Mesendoderm (in vitro differentiated cells): ENCODE measurements at regions not wholly inside any gene's neighbourhood (a gene's known extent, or its start where the extent isn't known, plus 50 kb on each side); places are given as distances from the start of the nearest gene placed in this dataset.

Experiments used
- DNase-seq: peaks from one replicate; pipeline ENCODE4 v3.0.0; 2013
- H2AK5ac ChIP-seq: 2 replicates; pipeline ENCODE4 v1.6.1; 2013; ENCODE audit warnings: low read length, inconsistent platforms
- H2BK120ac ChIP-seq: 2 replicates; pipeline ENCODE4 v1.6.1; 2013; ENCODE audit warnings: low read depth, mild to moderate bottlenecking, low read length, moderate library complexity, mixed read lengths
- H2BK15ac ChIP-seq: replicated peaks from 2 replicates; pipeline ENCODE4 v1.6.1; 2013; ENCODE audit warnings: low read depth, mild to moderate bottlenecking, moderate library complexity
- H2BK5ac ChIP-seq: 2 replicates; pipeline ENCODE4 v1.6.1; 2013; ENCODE audit warnings: low read length, inconsistent platforms
- H3K18ac ChIP-seq: 2 replicates; pipeline ENCODE4 v1.6.1; 2013; ENCODE audit warnings: mild to moderate bottlenecking, low read length, mixed read lengths
- H3K23ac ChIP-seq: one replicate; pipeline ENCODE4 v1.6.1; 2013; ENCODE audit warnings: low read length
- H3K27ac ChIP-seq: 2 replicates; pipeline ENCODE4 v1.5.1; 2013; ENCODE audit warnings: low read depth, mild to moderate bottlenecking, inconsistent platforms, low read length, moderate library complexity
- H3K27me3 ChIP-seq: 2 replicates; pipeline ENCODE4 v1.6.1; 2013; ENCODE audit warnings: low read length, control low read depth, mild to moderate bottlenecking, inconsistent platforms; ENCODE audit not compliant: insufficient read depth, poor library complexity
- H3K36me3 ChIP-seq: 2 replicates; pipeline ENCODE4 v1.6.1; 2013; ENCODE audit warnings: low read length, inconsistent platforms; ENCODE audit not compliant: control insufficient read depth, insufficient read depth
- H3K4ac ChIP-seq: one replicate; pipeline ENCODE4 v1.6.1; 2013; ENCODE audit warnings: low read depth, mild to moderate bottlenecking, low read length, moderate library complexity
- H3K4me1 ChIP-seq: 2 replicates; pipeline ENCODE4 v1.6.1; 2013; ENCODE audit warnings: low read depth, low read length, inconsistent platforms; ENCODE audit not compliant: control insufficient read depth
- H3K4me2 ChIP-seq: 2 replicates; pipeline ENCODE4 v1.6.1; 2013; ENCODE audit warnings: low read length
- H3K4me3 ChIP-seq: 2 replicates; pipeline ENCODE4 v1.5.1; 2013; ENCODE audit warnings: mild to moderate bottlenecking, low read length
- H3K56ac ChIP-seq: one replicate; pipeline ENCODE4 v1.6.1; 2013; ENCODE audit warnings: low read length
- H3K79me1 ChIP-seq: 2 replicates; pipeline ENCODE4 v1.6.1; 2013; ENCODE audit warnings: low read length, inconsistent platforms
- H3K79me2 ChIP-seq: 2 replicates; pipeline ENCODE4 v1.6.1; 2013; ENCODE audit warnings: mild to moderate bottlenecking, low read length; ENCODE audit not compliant: control insufficient read depth, insufficient read depth
- H3K9ac ChIP-seq: 2 replicates; pipeline ENCODE4 v1.6.1; 2013; ENCODE audit warnings: low read length, inconsistent platforms
- H4K5ac ChIP-seq: one replicate; pipeline ENCODE4 v1.6.1; 2013; ENCODE audit warnings: low read length
- H4K8ac ChIP-seq: one replicate; pipeline ENCODE4 v1.6.1; 2013; ENCODE audit warnings: low read depth, mild to moderate bottlenecking, control low read depth, low read length, moderate library complexity
- WGBS: extraction: QIAGEN DNeasy Blood & Tissue Kit; methylation state at CpG from one replicate; pipeline ENCODE4 v1.1.7; 2013; ENCODE audit warnings: low lambda C conversion rate, missing lambda C conversion rate; ENCODE audit not compliant: insufficient coverage; ENCODE audit errors: extremely low coverage; 5-methylcytosine and 5-hydroxymethylcytosine counted together

DNA sequence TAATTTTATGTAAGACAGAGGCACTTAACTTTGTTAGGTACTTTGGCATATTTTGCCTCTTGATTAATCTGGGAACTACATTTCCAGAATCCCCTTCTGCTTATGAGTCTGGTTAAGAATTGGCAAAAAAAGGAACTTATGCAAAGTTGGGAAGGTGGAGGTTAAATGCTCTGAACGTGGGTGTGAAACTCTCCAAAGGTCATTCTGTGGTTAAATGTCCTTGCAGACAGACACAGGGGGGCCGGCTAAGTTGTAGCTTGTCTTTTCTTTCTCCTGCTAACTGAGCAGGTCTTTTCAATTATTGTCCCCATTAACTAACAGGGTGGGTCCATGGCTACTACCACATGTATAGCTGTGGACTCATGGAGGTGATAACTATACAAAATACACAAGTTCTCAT lies 248.6 kb upstream of the NOVA1 start:
- no peak overlapping the region for H3K27ac ChIP-seq
- H2BK15ac ChIP-seq = no peak overlapping the region
- no peak overlapping the region for H3K4ac ChIP-seq
- no peaks in the 10 kb centered on the region for H3K36me3 ChIP-seq
- no peak overlapping the region for H4K5ac ChIP-seq
- H2AK5ac ChIP-seq = no peak overlapping the region
- no peaks in the 10 kb centered on the region for H3K27me3 ChIP-seq
- no peak overlapping the region for H2BK120ac ChIP-seq
- H3K79me2 ChIP-seq = no peaks in the 10 kb centered on the region
- no peak overlapping the region for H3K9ac ChIP-seq
- WGBS = no CpG with 5 or more reads among the region's 2 CpGs
- H3K23ac ChIP-seq = no peak overlapping the region
- H4K8ac ChIP-seq = no peak overlapping the region
- H3K79me1 ChIP-seq = no peaks in the 10 kb centered on the region
- H3K4me1 ChIP-seq = no peaks in the 10 kb centered on the region
- no peak for DNase-seq
- no peak overlapping the region for H3K4me2 ChIP-seq
- no peak overlapping the region for H2BK5ac ChIP-seq
- no peak overlapping the region for H3K4me3 ChIP-seq
- no peak overlapping the region for H3K18ac ChIP-seq
- H3K56ac ChIP-seq = no peak overlapping the region

DNA sequence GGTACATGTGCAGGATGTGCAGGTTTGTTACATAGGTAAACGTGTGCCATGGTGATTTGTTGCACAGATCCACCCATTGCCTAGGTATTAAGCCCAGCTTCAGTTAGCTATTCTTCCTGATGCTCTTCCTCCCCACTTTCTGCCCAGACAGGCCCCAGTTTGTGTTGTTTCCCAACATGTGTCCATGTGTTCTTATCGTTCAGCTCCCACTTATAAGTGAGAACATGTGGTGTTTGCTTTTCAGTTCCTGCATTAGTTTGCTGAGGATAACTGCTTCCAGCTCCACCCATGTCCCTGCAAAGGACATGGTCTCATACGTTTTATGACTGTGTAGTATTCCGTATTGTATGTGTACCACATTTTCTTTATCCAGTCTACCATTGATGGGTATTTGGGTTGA lies 251.7 kb upstream of the NOVA1 start:
- Histone ChIP-seq H3K79me2 (no peaks in the 10 kb centered on the region), H3K36me3 (no peaks in the 10 kb centered on the region), H4K5ac (no peak overlapping the region), H3K27ac (no peak overlapping the region), H3K56ac (no peak overlapping the region), H3K4me3 (no peak overlapping the region), H4K8ac (no peak overlapping the region), H3K4me1 (no peaks in the 10 kb centered on the region), H3K79me1 (no peaks in the 10 kb centered on the region), H2BK120ac (no peak overlapping the region), H2BK15ac (no peak overlapping the region), H3K23ac (no peak overlapping the region), H3K9ac (no peak overlapping the region), H2BK5ac (no peak overlapping the region), H2AK5ac (no peak overlapping the region), H3K4me2 (no peak overlapping the region), H3K27me3 (no peaks in the 10 kb centered on the region), H3K18ac (no peak overlapping the region), H3K4ac (no peak overlapping the region)
- WGBS = no CpG with 5 or more reads among the region's 4 CpGs
- DNase-seq = no peak

DNA sequence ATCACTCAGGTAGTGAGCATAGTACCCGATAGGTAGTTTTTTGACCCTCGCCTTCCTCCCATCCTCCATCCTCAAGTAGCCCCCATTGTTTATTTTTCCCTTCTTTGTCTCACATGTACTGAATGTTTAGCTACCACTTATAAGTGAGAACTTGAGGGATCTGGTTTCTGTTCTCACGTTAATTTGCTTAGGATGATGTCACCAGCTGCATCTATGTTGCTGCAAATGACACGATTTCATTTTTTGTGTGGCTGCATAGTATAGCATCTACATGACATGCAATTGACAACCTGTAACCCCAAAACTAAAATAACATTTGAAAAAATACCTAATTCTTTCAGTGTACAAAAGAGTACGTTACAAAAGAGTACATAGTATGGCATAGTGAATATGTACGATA lies 254.0 kb upstream of the NOVA1 start:
- no peak overlapping the region for H3K4ac ChIP-seq
- H3K9ac ChIP-seq = no peak overlapping the region
- no peak overlapping the region for H4K8ac ChIP-seq
- no CpG with 5 or more reads among the region's 6 CpGs for WGBS
- no peak overlapping the region for H3K23ac ChIP-seq
- H3K27me3 ChIP-seq = no peaks in the 10 kb centered on the region
- H3K79me2 ChIP-seq = no peaks in the 10 kb centered on the region
- no peak overlapping the region for H4K5ac ChIP-seq
- H3K27ac ChIP-seq = no peak overlapping the region
- H3K18ac ChIP-seq = no peak overlapping the region
- H2BK15ac ChIP-seq = no peak overlapping the region
- H3K36me3 ChIP-seq = no peaks in the 10 kb centered on the region
- no peak overlapping the region for H2BK5ac ChIP-seq
- H2AK5ac ChIP-seq = no peak overlapping the region
- no peak overlapping the region for H2BK120ac ChIP-seq
- no peak overlapping the region for H3K4me2 ChIP-seq
- H3K56ac ChIP-seq = no peak overlapping the region
- no peaks in the 10 kb centered on the region for H3K4me1 ChIP-seq
- H3K4me3 ChIP-seq = no peak overlapping the region
- DNase-seq = no peak
- H3K79me1 ChIP-seq = no peaks in the 10 kb centered on the region

DNA sequence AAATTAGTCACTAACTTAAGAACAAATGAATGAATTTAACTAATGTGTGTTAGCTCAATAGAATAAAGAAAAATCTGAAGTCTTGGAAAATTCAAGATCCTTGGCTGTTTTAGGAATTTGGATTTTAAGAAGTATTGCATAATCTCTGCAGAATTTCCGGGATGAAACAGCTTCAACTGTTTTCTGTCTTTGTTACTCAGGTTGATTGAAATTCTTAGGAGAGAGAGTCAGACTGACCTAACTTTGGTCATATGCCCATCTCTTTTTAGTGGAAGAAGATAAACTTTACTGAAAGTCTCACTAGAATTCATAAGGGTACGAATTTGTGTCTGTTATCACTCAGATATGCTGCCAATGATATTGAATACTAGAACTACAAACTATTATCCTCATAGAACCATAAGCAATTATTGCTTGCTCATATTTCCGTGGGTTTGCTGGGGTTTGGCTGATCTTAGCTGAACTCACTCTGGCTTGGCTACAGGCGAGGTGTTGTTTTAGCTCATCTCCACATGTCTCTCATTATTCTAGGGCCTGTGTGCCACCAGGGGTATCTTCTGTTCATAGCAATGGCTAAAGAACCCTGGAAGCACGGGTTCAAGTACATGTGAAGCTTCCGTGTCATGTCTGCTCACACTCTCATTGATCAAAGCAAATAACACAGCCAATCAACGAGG lies 257.4 kb upstream of the NOVA1 start:
- H3K4me1 ChIP-seq = no peaks in the 10 kb centered on the region
- H3K27me3 ChIP-seq = no peaks in the 10 kb centered on the region
- no peak overlapping the region for H4K5ac ChIP-seq
- no peaks in the 10 kb centered on the region for H3K79me2 ChIP-seq
- H3K4ac ChIP-seq = no peak overlapping the region
- H3K79me1 ChIP-seq = no peaks in the 10 kb centered on the region
- H2AK5ac ChIP-seq = no peak overlapping the region
- no peak overlapping the region for H3K18ac ChIP-seq
- H3K36me3 ChIP-seq = no peaks in the 10 kb centered on the region
- H2BK120ac ChIP-seq = no peak overlapping the region
- H4K8ac ChIP-seq = no peak overlapping the region
- H3K4me3 ChIP-seq = no peak overlapping the region
- no peak overlapping the region for H3K23ac ChIP-seq
- no peak overlapping the region for H3K56ac ChIP-seq
- H3K4me2 ChIP-seq = no peak overlapping the region
- no peak overlapping the region for H3K27ac ChIP-seq
- H2BK15ac ChIP-seq = no peak overlapping the region
- no peak for DNase-seq
- no CpG with 5 or more reads among the region's 7 CpGs for WGBS
- no peak overlapping the region for H2BK5ac ChIP-seq
- no peak overlapping the region for H3K9ac ChIP-seq

DNA sequence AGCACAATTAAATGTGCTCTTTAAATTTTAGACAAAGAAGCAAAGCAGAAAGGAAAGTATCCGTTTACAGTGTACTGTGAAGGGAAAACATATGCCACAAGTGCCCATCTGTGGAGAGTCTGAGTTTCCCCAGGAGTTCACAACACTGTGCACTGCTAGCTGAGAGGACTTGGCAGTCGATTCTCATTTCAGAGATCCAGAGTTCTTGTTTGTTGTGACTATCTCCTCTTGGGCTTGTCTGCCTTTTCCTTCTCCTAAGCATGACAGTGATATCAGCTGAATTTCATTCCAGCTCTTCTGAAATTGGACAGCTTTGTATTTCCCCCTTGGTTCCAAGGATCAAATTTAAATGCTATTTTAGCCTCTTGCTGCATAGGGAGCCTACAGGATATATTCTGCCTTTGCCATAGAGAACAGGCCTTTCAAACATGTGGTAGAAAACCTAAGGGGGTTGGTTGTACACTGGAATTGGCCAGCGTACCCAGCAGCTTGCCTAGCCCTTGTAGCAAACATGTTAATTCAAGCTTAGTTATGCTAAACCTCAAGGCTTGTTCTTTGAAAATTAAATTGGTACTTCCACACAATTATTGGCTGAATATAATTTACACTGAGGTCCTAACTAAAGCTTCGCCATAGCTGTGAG lies 259.2 kb upstream of the NOVA1 start:
- H3K4me1 ChIP-seq = no peaks in the 10 kb centered on the region
- H2BK5ac ChIP-seq = no peak overlapping the region
- H3K18ac ChIP-seq = no peak overlapping the region
- no peaks in the 10 kb centered on the region for H3K36me3 ChIP-seq
- H2BK15ac ChIP-seq = no peak overlapping the region
- no peak overlapping the region for H3K4me3 ChIP-seq
- no peak for DNase-seq
- no peaks in the 10 kb centered on the region for H3K79me1 ChIP-seq
- H4K5ac ChIP-seq = no peak overlapping the region
- H3K27me3 ChIP-seq = no peaks in the 10 kb centered on the region
- H3K27ac ChIP-seq = no peak overlapping the region
- H3K56ac ChIP-seq = no peak overlapping the region
- no peak overlapping the region for H3K9ac ChIP-seq
- H3K79me2 ChIP-seq = no peaks in the 10 kb centered on the region
- no peak overlapping the region for H2BK120ac ChIP-seq
- no CpG with 5 or more reads among the region's 4 CpGs for WGBS
- H4K8ac ChIP-seq = no peak overlapping the region
- H3K23ac ChIP-seq = no peak overlapping the region
- no peak overlapping the region for H3K4me2 ChIP-seq
- H3K4ac ChIP-seq = no peak overlapping the region
- no peak overlapping the region for H2AK5ac ChIP-seq

DNA sequence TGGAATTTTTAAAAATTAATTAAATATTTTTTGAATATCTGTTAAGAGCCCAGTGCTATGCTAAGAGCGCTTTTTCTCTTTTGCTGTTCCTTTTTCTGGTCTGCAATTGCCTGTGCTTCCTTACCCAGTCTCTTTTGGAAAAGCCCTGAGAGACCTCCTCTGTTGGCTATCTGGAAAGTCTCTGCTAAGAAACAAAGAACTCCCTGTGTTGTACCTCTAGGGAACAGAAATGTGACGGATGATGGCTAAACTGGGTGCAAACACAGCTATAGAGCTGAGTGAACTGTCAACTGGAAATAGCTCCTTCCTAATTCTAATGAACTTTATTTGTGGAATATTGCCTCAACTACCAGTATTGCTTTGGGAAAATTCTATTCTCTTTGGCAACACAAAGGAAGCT lies 261.6 kb upstream of the NOVA1 start:
- H3K4ac ChIP-seq = no peak overlapping the region
- no peaks in the 10 kb centered on the region for H3K36me3 ChIP-seq
- H4K8ac ChIP-seq = no peak overlapping the region
- no peak for DNase-seq
- no peaks in the 10 kb centered on the region for H3K79me2 ChIP-seq
- H3K23ac ChIP-seq = no peak overlapping the region
- no peaks in the 10 kb centered on the region for H3K79me1 ChIP-seq
- H3K9ac ChIP-seq = no peak overlapping the region
- no peak overlapping the region for H2BK5ac ChIP-seq
- no peak overlapping the region for H3K18ac ChIP-seq
- H4K5ac ChIP-seq = no peak overlapping the region
- no peak overlapping the region for H2BK15ac ChIP-seq
- H3K4me1 ChIP-seq = no peaks in the 10 kb centered on the region
- H3K4me3 ChIP-seq = no peak overlapping the region
- no peak overlapping the region for H3K4me2 ChIP-seq
- no CpG with 5 or more reads among the region's 2 CpGs for WGBS
- H3K56ac ChIP-seq = no peak overlapping the region
- H2BK120ac ChIP-seq = no peak overlapping the region
- H3K27ac ChIP-seq = no peak overlapping the region
- H3K27me3 ChIP-seq = no peaks in the 10 kb centered on the region
- no peak overlapping the region for H2AK5ac ChIP-seq
